ENCODE measurements at regions not wholly inside any gene's neighbourhood (a gene's known extent, or its start where the extent isn't known, plus 50 kb on each side); places are given as distances from the start of the nearest gene placed in this dataset.

DNA sequence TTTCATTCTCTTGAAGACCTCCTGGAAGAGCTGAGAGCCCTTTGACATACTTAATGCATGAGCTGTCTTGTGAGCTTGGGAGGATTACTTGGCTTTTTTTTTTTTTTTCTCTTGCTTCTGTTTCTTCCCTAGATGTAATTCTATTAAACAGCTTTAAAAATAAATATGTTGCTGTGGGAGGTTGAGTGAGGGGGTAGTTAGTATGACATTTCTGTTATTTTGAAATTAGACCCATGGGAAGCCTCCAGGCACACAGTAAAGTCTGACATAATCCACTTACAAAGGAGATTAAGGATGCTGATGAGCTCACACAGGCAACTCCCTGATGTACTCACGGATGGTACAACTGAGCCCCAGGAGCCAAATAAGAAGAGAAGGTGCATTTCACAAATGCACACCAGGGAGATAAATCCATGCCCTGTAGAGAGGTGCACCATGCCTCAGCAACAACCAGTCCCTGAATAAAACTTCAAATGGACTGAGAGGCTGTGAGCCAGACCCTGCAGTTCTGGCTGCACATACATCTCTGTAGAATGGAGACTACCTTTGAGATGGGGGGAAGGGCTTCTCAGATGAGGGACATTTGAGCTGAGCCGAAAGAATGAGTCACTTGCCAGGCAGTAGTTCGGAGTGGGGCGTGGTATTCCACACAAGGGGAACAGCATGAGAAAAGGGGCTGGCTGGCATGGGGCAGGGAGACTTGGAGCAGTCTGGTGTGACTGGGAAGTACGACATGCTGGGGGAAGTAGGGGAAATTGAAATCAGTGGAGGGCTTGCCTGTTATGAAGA, 68.7 kb downstream of the ACTL7B start:
- Histone ChIP-seq H3K4me3 (ENCODE audit: low read depth in 1 of 3, low read length in 3 of 3) (no peak overlapping the region), H3K4me1 (ENCODE audit: control insufficient read depth in 4 of 4, insufficient read depth in 4 of 4, low read length in 3 of 4) (peaks cover 0 to 2% (median 0%) of the 10 kb centered on the region in 4 donors), H3K27me3 (ENCODE audit: control insufficient read depth in 4 of 4, insufficient read depth in 4 of 4, low read length in 3 of 4) (no peaks in the 10 kb centered on the region), H3K27ac (ENCODE audit: low read depth in 1 of 2, low read length in 2 of 2) (no peak overlapping the region), H3K9ac (ENCODE audit: low read depth in 1 of 2, low read length in 2 of 2) (no peak overlapping the region), H3K36me3 (ENCODE audit: control insufficient read depth in 4 of 4, insufficient read depth in 3 of 4, low read depth in 1 of 4, low read length in 3 of 4) (no peaks in the 10 kb centered on the region), H3K9me3 (ENCODE audit: control insufficient read depth in 4 of 4, low read length in 3 of 4) (peaks cover 0 to 2% (median under 1%) of the 10 kb centered on the region in 4 donors)
- no peak for TF ChIP-seq RXRA (IDR thresholded peaks at IDR 0.05)
- TF ChIP-seq, protein P1, sequence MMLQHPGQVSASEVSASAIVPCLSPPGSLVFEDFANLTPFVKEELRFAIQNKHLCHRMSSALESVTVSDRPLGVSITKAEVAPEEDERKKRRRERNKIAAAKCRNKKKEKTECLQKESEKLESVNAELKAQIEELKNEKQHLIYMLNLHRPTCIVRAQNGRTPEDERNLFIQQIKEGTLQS (IDR thresholded peaks at IDR 0.05), result no peak
- no peak for TF ChIP-seq HNF4A (conservative IDR thresholded peaks at IDR 0.05)
- TF ChIP-seq CTCF (IDR thresholded peaks at IDR 0.05; ENCODE audit: low read depth, low read length, missing input control), result no peak
- TF ChIP-seq GABPA (IDR thresholded peaks at IDR 0.05 in 1 of 2, conservative IDR thresholded peaks at IDR 0.05 in 1 of 2), result no peak
- no peak for TF ChIP-seq FOXA2 (IDR thresholded peaks at IDR 0.05)
- TF ChIP-seq, protein P2, sequence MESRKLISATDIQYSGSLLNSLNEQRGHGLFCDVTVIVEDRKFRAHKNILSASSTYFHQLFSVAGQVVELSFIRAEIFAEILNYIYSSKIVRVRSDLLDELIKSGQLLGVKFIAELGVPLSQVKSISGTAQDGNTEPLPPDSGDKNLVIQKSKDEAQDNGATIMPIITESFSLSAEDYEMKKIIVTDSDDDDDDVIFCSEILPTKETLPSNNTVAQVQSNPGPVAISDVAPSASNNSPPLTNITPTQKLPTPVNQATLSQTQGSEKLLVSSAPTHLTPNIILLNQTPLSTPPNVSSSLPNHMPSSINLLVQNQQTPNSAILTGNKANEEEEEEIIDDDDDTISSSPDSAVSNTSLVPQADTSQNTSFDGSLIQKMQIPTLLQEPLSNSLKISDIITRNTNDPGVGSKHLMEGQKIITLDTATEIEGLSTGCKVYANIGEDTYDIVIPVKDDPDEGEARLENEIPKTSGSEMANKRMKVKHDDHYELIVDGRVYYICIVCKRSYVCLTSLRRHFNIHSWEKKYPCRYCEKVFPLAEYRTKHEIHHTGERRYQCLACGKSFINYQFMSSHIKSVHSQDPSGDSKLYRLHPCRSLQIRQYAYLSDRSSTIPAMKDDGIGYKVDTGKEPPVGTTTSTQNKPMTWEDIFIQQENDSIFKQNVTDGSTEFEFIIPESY (IDR thresholded peaks at IDR 0.05), result no peak
- TF ChIP-seq HNF4G (IDR thresholded peaks at IDR 0.05), result no peak
- TF ChIP-seq YY1 (IDR thresholded peaks at IDR 0.05), result no peak
- TF ChIP-seq EGR1 (IDR thresholded peaks at IDR 0.05; ENCODE audit: low read depth in 2 of 2), result no peak
- TF ChIP-seq SP1 (IDR thresholded peaks at IDR 0.05), result no peak
- TF ChIP-seq TAF1 (conservative IDR thresholded peaks at IDR 0.05), result no peak
- TF ChIP-seq, protein P3, sequence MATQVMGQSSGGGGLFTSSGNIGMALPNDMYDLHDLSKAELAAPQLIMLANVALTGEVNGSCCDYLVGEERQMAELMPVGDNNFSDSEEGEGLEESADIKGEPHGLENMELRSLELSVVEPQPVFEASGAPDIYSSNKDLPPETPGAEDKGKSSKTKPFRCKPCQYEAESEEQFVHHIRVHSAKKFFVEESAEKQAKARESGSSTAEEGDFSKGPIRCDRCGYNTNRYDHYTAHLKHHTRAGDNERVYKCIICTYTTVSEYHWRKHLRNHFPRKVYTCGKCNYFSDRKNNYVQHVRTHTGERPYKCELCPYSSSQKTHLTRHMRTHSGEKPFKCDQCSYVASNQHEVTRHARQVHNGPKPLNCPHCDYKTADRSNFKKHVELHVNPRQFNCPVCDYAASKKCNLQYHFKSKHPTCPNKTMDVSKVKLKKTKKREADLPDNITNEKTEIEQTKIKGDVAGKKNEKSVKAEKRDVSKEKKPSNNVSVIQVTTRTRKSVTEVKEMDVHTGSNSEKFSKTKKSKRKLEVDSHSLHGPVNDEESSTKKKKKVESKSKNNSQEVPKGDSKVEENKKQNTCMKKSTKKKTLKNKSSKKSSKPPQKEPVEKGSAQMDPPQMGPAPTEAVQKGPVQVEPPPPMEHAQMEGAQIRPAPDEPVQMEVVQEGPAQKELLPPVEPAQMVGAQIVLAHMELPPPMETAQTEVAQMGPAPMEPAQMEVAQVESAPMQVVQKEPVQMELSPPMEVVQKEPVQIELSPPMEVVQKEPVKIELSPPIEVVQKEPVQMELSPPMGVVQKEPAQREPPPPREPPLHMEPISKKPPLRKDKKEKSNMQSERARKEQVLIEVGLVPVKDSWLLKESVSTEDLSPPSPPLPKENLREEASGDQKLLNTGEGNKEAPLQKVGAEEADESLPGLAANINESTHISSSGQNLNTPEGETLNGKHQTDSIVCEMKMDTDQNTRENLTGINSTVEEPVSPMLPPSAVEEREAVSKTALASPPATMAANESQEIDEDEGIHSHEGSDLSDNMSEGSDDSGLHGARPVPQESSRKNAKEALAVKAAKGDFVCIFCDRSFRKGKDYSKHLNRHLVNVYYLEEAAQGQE (IDR thresholded peaks at IDR 0.05), result no peak
- no peak for TF ChIP-seq RAD21 (IDR thresholded peaks at IDR 0.05)
- TF ChIP-seq JUND (IDR thresholded peaks at IDR 0.05), result no peak
- no peak for TF ChIP-seq NR2F2 (IDR thresholded peaks at IDR 0.05)
- TF ChIP-seq MAX (IDR thresholded peaks at IDR 0.05), result no peak
- 82% methylated on average over 5 of the region's 5 CpGs for WGBS
- DNase-seq (ENCODE audit: low spot score), result no peak
